GM06990 (cell line): ENCODE measurements at regions not wholly inside any gene's neighbourhood (a gene's known extent, or its start where the extent isn't known, plus 50 kb on each side); places are given as distances from the start of the nearest gene placed in this dataset.

ENCODE experiments used
- DNase-seq: peaks from one replicate; pipeline ENCODE4 v3.0.0-alpha.2; 2011; ENCODE audit not compliant: insufficient read length; ENCODE audit errors: extremely low read depth
- H3K27me3 ChIP-seq: replicated peaks from 2 replicates; pipeline ENCODE4 v1.6.0; 2011; ENCODE audit warnings: low read length; ENCODE audit not compliant: control insufficient read depth, insufficient read depth
- H3K36me3 ChIP-seq: 2 replicates; pipeline ENCODE4 v1.5.1; 2011; ENCODE audit warnings: low read length; ENCODE audit not compliant: control insufficient read depth, insufficient read depth
- H3K4me3 ChIP-seq: replicated peaks from 2 replicates; pipeline ENCODE4 v1.5.1; 2011; ENCODE audit warnings: low read depth, mild to moderate bottlenecking, control low read depth, low read length
- CTCF ChIP-seq: IDR thresholded peaks from 2 replicates; pipeline ENCODE4 v1.5.1; 2011; ENCODE audit warnings: low read length, control low read depth, mild to moderate bottlenecking, inconsistent platforms; ENCODE audit not compliant: insufficient read depth, poor library complexity, severe bottlenecking

GRCh38 chr4:89438102-89438831 lies 130.7 kb upstream of the GPRIN3 start:
- H3K36me3 ChIP-seq: no peaks in the 10 kb centered on the region
- peak; percentile 58 for TF ChIP-seq CTCF
- H3K27me3 ChIP-seq: no peaks in the 10 kb centered on the region
- peak; percentile 21 for DNase-seq
- H3K4me3 ChIP-seq: no peak overlapping the region

GRCh38 chr4:89434364-89434988 lies 126.9 kb upstream of the GPRIN3 start:
- peak; percentile 70 for TF ChIP-seq CTCF
- no peaks in the 10 kb centered on the region for H3K27me3 ChIP-seq
- DNase-seq: no peak
- H3K36me3 ChIP-seq: no peaks in the 10 kb centered on the region
- no peak overlapping the region for H3K4me3 ChIP-seq

- TF ChIP-seq CTCF: no peak
- Histone ChIP-seq H3K4me3 (no peak overlapping the region), H3K36me3 (no peaks in the 10 kb centered on the region), H3K27me3 (no peaks in the 10 kb centered on the region)
- no peak for DNase-seq
Measured at GRCh38 chr4:89427782-89428181, 120.2 kb upstream of the GPRIN3 start.

DNA sequence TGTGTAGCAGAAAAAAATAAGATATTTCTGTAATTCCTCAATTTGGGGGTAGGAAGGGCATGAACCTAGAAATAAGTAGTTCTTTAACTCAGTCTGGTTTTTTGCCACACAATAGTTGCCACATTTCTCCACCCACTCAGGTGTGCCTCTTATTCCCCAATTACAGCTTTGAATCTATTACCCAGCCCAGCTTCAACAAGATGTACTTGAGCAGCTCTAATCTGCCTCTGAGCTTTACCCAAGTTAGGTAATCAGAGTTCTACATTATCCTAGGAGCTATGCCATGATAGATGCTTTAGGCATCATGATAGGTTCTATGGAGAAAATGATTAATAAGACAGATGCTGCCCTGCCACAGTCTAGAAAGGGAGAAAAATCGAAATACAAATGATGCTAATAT lies 117.4 kb upstream of the GPRIN3 start:
- DNase-seq: no peak
- no peak overlapping the region for H3K4me3 ChIP-seq
- H3K36me3 ChIP-seq: no peaks in the 10 kb centered on the region
- no peak for TF ChIP-seq CTCF
- H3K27me3 ChIP-seq: no peaks in the 10 kb centered on the region

GRCh38 chr4:89422441-89422990 lies 114.9 kb upstream of the GPRIN3 start:
- no peak for TF ChIP-seq CTCF
- Histone ChIP-seq H3K27me3 (no peaks in the 10 kb centered on the region), H3K4me3 (no peak overlapping the region), H3K36me3 (no peaks in the 10 kb centered on the region)
- no peak for DNase-seq

GRCh38 chr4:89420507-89420906 lies 112.9 kb upstream of the GPRIN3 start:
- Histone ChIP-seq H3K27me3 (no peaks in the 10 kb centered on the region), H3K4me3 (no peak overlapping the region), H3K36me3 (no peaks in the 10 kb centered on the region)
- no peak for TF ChIP-seq CTCF
- no peak for DNase-seq
